WTC11 (cell line): ENCODE measurements at regions not wholly inside any gene's neighbourhood (a gene's known extent, or its start where the extent isn't known, plus 50 kb on each side); places are given as distances from the start of the nearest gene placed in this dataset.

Experiments used
- ATAC-seq: fragments of 200-7000 bp; cut with Tn5 transposase; 2 replicates; pipeline ENCODE4 v1.10.0; 2021; ENCODE audit warnings: mild to moderate bottlenecking, moderate library complexity
- CTCF ChIA-PET: fragments of 300-600 bp; sonication (Branson Sonifier 250); formaldehyde crosslinking; loops from one replicate; lab custom pipeline; 2021; ENCODE audit warnings: antibody characterized with exemption; lab: Charles Lee
- POLR2A ChIA-PET: fragments of 350-600 bp; sonication (Branson Sonifier 250); formaldehyde crosslinking; loops from one replicate; lab custom pipeline; 2021; ENCODE audit warnings: antibody characterized with exemption; lab: Charles Lee
- DNase-seq: peaks from one replicate; pipeline ENCODE4 v3.0.0; 2021; ENCODE audit warnings: low spot score
- H3K27ac Mint-ChIP-seq: 2 replicates; pipeline ENCODE4 v1.8.0; 2021; ENCODE audit warnings: mixed read lengths
- H3K27me3 Mint-ChIP-seq: 2 replicates; pipeline ENCODE4 v1.8.0; 2021; ENCODE audit warnings: low read depth, mild to moderate bottlenecking, moderate library complexity, mixed read lengths
- H3K36me3 Mint-ChIP-seq: 2 replicates; pipeline ENCODE4 v1.8.0; 2021; ENCODE audit warnings: mixed read lengths
- H3K4me1 Mint-ChIP-seq: 2 replicates; pipeline ENCODE4 v1.8.0; 2022; ENCODE audit warnings: mixed read lengths
- H3K4me3 Mint-ChIP-seq: 2 replicates; pipeline ENCODE4 v1.8.0; 2021; ENCODE audit warnings: mild to moderate bottlenecking, moderate library complexity, mixed read lengths
- H3K9me3 Mint-ChIP-seq: 2 replicates; pipeline ENCODE4 v1.8.0; 2021; ENCODE audit warnings: mixed read lengths
- ATF1 ChIP-seq: sonication (generic); formaldehyde crosslinking; IDR thresholded peaks from 2 replicates; pipeline ENCODE4 v1.8.1; 2023; ENCODE audit warnings: mild to moderate bottlenecking, moderate library complexity, missing genetic modification reagents
- CREM ChIP-seq: sonication (generic); formaldehyde crosslinking; IDR thresholded peaks from 2 replicates; pipeline ENCODE4 v1.8.1; 2022; ENCODE audit warnings: mild to moderate bottlenecking, missing genetic modification reagents, moderate library complexity
- ELF4 ChIP-seq: sonication (generic); formaldehyde crosslinking; IDR thresholded peaks from 2 replicates; pipeline ENCODE4 v1.8.1; 2022; ENCODE audit warnings: low read depth, mild to moderate bottlenecking, moderate library complexity, missing genetic modification reagents
- EMX1 ChIP-seq: fragments of 250-450 bp; sonication (Bioruptor Pico); IDR thresholded peaks from 2 replicates; pipeline ENCODE4 v1.8.0; 2021; ENCODE audit warnings: mild to moderate bottlenecking
- ETV6 ChIP-seq: sonication (generic); formaldehyde crosslinking; IDR thresholded peaks from 2 replicates; pipeline ENCODE4 v1.8.1; 2022; ENCODE audit warnings: mild to moderate bottlenecking, missing genetic modification reagents
- GABPB1 ChIP-seq: sonication (generic); formaldehyde crosslinking; IDR thresholded peaks from 2 replicates; pipeline ENCODE4 v1.8.1; 2023; ENCODE audit warnings: mild to moderate bottlenecking, missing genetic modification reagents
- GTF2I ChIP-seq: fragments of 250-450 bp; sonication (Bioruptor Pico); conservative IDR thresholded peaks from 2 replicates; pipeline ENCODE4 v1.4.0; 2021; ENCODE audit warnings: mild to moderate bottlenecking
- JAZF1 ChIP-seq: fragments of 250-450 bp; sonication (Bioruptor Pico); IDR thresholded peaks from 2 replicates; pipeline ENCODE4 v1.9.0; 2021; ENCODE audit warnings: moderate library complexity, mild to moderate bottlenecking, inconsistent platforms
- KAT7 ChIP-seq: sonication (generic); formaldehyde crosslinking; IDR thresholded peaks from 2 replicates; pipeline ENCODE4 v1.8.1; 2023; ENCODE audit warnings: missing genetic modification reagents, mild to moderate bottlenecking, borderline replicate concordance
- MYBL2 ChIP-seq: sonication (generic); formaldehyde crosslinking; IDR thresholded peaks from 2 replicates; pipeline ENCODE4 v1.8.1; 2023; ENCODE audit warnings: mild to moderate bottlenecking, moderate library complexity, missing genetic modification reagents
- NR1H2 ChIP-seq: sonication (generic); formaldehyde crosslinking; IDR thresholded peaks from 2 replicates; pipeline ENCODE4 v1.9.0; 2021; ENCODE audit warnings: mild to moderate bottlenecking, moderate library complexity, missing genetic modification reagents
- PRRX2 ChIP-seq: fragments of 250-450 bp; sonication (Bioruptor Pico); IDR thresholded peaks from 2 replicates; pipeline ENCODE4 v1.8.0; 2021; ENCODE audit warnings: mild to moderate bottlenecking
- RELA ChIP-seq: sonication (generic); formaldehyde crosslinking; IDR thresholded peaks from 2 replicates; pipeline ENCODE4 v1.8.1; 2022; ENCODE audit warnings: missing genetic modification reagents, mild to moderate bottlenecking, borderline replicate concordance
- SMAD4 ChIP-seq: sonication (generic); formaldehyde crosslinking; IDR thresholded peaks from 2 replicates; pipeline ENCODE4 v1.8.0; 2022; ENCODE audit warnings: mild to moderate bottlenecking, missing genetic modification reagents
- SP1 ChIP-seq: sonication (generic); formaldehyde crosslinking; conservative IDR thresholded peaks from 2 replicates; pipeline ENCODE4 v1.8.1; 2022; ENCODE audit warnings: missing genetic modification reagents
- TEAD1 ChIP-seq: sonication (generic); formaldehyde crosslinking; IDR thresholded peaks from 2 replicates; pipeline ENCODE4 v1.8.0; 2022; ENCODE audit warnings: mild to moderate bottlenecking, missing genetic modification reagents
- ZNF219 ChIP-seq: sonication (generic); formaldehyde crosslinking; IDR thresholded peaks from 2 replicates; pipeline ENCODE4 v1.8.0; 2023; ENCODE audit warnings: missing genetic modification reagents, mild to moderate bottlenecking, borderline replicate concordance
- ZNF263 ChIP-seq: sonication (generic); formaldehyde crosslinking; IDR thresholded peaks from 2 replicates; pipeline ENCODE4 v1.8.1; 2022; ENCODE audit warnings: low read depth, mild to moderate bottlenecking, moderate library complexity, missing genetic modification reagents
- ZNF671 ChIP-seq: fragments of 250-450 bp; sonication (Bioruptor Pico); IDR thresholded peaks from 2 replicates; pipeline ENCODE4 v1.8.0; 2021; ENCODE audit warnings: mild to moderate bottlenecking
- TF ChIP-seq, protein P1 (sequence below): fragments of 250-450 bp; sonication (Bioruptor Pico); IDR thresholded peaks from 2 replicates; pipeline ENCODE4 v1.9.0; 2021; ENCODE audit warnings: mild to moderate bottlenecking
- TF ChIP-seq, protein P2 (sequence below): sonication (generic); formaldehyde crosslinking; IDR thresholded peaks from 2 replicates; pipeline ENCODE4 v1.8.0; 2022; ENCODE audit warnings: mild to moderate bottlenecking, missing genetic modification reagents
- TF ChIP-seq, protein P3 (sequence below): sonication (generic); formaldehyde crosslinking; IDR thresholded peaks from 2 replicates; pipeline ENCODE4 v1.8.1; 2023; ENCODE audit warnings: mild to moderate bottlenecking, moderate library complexity, missing genetic modification reagents
- TF ChIP-seq, protein P4 (sequence below): fragments of 250-450 bp; sonication (Bioruptor Pico); IDR thresholded peaks from 2 replicates; pipeline ENCODE4 v1.9.0; 2021; ENCODE audit warnings: mild to moderate bottlenecking
- TF ChIP-seq, protein P5 (sequence below): sonication (generic); formaldehyde crosslinking; IDR thresholded peaks from 2 replicates; pipeline ENCODE4 v1.8.0; 2022; ENCODE audit warnings: mild to moderate bottlenecking, missing genetic modification reagents
- TF ChIP-seq, protein P6 (sequence below): fragments of 250-450 bp; sonication (Bioruptor Pico); IDR thresholded peaks from 2 replicates; pipeline ENCODE4 v1.9.0; 2021; ENCODE audit warnings: moderate library complexity, mild to moderate bottlenecking, inconsistent platforms, borderline replicate concordance
- TF ChIP-seq, protein P7 (sequence below): fragments of 200-600 bp; IDR thresholded peaks from 2 replicates; pipeline ENCODE4 v1.8.0; 2022; ENCODE audit warnings: antibody characterized with exemption

DNA sequence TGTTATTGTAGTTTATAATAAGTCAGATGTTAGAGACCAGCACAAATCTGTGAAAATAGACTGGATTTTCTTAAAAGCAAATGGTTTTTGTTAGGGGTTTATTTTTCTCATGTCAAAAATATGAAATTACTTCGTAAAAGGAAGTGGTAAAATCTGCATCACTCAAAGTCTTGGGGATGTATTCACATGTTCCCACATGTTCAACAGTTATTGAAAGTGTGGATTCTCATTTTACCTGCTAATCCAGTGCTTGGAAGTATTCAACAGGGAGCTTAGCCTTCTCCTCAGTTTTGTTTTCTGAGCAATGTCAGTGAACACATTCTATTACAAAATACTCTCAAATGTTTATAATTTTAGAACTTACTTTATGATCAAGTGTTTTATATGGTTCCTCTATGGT lies 352.0 kb downstream of the SOX2 start (continued):
- TF ChIP-seq, protein P1, sequence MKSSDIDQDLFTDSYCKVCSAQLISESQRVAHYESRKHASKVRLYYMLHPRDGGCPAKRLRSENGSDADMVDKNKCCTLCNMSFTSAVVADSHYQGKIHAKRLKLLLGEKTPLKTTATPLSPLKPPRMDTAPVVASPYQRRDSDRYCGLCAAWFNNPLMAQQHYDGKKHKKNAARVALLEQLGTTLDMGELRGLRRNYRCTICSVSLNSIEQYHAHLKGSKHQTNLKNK = no peak
- no peak for TF ChIP-seq ATF1 (CRISPR knock-in tag)

DNA sequence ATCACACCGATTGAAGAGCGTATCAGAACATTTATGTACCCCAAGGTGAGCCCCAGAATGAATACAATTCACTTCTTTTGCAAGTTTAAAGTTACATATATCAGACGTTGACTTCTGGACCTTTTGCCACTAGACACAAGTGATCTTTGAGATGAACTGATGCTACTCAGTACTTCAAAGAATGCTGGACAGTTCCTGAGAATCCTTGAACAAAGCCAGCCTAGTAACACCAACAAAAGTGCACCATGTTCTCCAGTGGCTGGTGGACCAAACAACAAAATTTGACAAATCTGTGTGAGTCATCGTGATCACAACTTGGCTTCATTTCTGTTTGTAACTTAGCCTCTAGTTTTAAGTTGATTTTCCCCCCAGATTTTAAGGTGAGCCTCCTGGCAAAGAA lies 355.7 kb downstream of the SOX2 start:
- H3K27me3 Mint-ChIP-seq = no peaks in the 10 kb centered on the region
- H3K4me3 Mint-ChIP-seq = no peak overlapping the region
- ChIA-PET CTCF (no interaction called here), POLR2A (no interaction called here)
- no peak for DNase-seq
- no peak overlapping the region for H3K27ac Mint-ChIP-seq
- no peak for ATAC-seq
- no peaks in the 10 kb centered on the region for H3K36me3 Mint-ChIP-seq
- H3K9me3 Mint-ChIP-seq = 0 out of 2 replicates have a peak, but pooled peaks cover 3% of the 10 kb centered on the region
- no peaks in the 10 kb centered on the region for H3K4me1 Mint-ChIP-seq
- no peak for TF ChIP-seq JAZF1 (CRISPR knock-in tag)
- no peak for TF ChIP-seq SP1 (CRISPR knock-in tag)
- TF ChIP-seq, protein P2, sequence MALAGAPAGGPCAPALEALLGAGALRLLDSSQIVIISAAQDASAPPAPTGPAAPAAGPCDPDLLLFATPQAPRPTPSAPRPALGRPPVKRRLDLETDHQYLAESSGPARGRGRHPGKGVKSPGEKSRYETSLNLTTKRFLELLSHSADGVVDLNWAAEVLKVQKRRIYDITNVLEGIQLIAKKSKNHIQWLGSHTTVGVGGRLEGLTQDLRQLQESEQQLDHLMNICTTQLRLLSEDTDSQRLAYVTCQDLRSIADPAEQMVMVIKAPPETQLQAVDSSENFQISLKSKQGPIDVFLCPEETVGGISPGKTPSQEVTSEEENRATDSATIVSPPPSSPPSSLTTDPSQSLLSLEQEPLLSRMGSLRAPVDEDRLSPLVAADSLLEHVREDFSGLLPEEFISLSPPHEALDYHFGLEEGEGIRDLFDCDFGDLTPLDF (CRISPR knock-in tag) = no peak
- TF ChIP-seq NR1H2 (CRISPR knock-in tag) = no peak
- no peak for TF ChIP-seq GABPB1
- TF ChIP-seq, protein P3, sequence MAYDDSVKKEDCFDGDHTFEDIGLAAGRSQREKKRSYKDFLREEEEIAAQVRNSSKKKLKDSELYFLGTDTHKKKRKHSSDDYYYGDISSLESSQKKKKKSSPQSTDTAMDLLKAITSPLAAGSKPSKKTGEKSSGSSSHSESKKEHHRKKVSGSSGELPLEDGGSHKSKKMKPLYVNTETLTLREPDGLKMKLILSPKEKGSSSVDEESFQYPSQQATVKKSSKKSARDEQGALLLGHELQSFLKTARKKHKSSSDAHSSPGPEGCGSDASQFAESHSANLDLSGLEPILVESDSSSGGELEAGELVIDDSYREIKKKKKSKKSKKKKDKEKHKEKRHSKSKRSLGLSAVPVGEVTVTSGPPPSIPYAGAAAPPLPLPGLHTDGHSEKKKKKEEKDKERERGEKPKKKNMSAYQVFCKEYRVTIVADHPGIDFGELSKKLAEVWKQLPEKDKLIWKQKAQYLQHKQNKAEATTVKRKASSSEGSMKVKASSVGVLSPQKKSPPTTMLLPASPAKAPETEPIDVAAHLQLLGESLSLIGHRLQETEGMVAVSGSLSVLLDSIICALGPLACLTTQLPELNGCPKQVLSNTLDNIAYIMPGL = no peak
- no peak for TF ChIP-seq MYBL2 (CRISPR knock-in tag)
- TF ChIP-seq KAT7 (CRISPR knock-in tag) = no peak
- TF ChIP-seq, protein P4, sequence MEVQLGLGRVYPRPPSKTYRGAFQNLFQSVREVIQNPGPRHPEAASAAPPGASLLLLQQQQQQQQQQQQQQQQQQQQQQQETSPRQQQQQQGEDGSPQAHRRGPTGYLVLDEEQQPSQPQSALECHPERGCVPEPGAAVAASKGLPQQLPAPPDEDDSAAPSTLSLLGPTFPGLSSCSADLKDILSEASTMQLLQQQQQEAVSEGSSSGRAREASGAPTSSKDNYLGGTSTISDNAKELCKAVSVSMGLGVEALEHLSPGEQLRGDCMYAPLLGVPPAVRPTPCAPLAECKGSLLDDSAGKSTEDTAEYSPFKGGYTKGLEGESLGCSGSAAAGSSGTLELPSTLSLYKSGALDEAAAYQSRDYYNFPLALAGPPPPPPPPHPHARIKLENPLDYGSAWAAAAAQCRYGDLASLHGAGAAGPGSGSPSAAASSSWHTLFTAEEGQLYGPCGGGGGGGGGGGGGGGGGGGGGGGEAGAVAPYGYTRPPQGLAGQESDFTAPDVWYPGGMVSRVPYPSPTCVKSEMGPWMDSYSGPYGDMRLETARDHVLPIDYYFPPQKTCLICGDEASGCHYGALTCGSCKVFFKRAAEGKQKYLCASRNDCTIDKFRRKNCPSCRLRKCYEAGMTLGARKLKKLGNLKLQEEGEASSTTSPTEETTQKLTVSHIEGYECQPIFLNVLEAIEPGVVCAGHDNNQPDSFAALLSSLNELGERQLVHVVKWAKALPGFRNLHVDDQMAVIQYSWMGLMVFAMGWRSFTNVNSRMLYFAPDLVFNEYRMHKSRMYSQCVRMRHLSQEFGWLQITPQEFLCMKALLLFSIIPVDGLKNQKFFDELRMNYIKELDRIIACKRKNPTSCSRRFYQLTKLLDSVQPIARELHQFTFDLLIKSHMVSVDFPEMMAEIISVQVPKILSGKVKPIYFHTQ = no peak
- no peak for TF ChIP-seq PRRX2
- TF ChIP-seq ETV6 = no peak
- no peak for TF ChIP-seq RELA (CRISPR knock-in tag)
- no peak for TF ChIP-seq TEAD1
- TF ChIP-seq, protein P5, sequence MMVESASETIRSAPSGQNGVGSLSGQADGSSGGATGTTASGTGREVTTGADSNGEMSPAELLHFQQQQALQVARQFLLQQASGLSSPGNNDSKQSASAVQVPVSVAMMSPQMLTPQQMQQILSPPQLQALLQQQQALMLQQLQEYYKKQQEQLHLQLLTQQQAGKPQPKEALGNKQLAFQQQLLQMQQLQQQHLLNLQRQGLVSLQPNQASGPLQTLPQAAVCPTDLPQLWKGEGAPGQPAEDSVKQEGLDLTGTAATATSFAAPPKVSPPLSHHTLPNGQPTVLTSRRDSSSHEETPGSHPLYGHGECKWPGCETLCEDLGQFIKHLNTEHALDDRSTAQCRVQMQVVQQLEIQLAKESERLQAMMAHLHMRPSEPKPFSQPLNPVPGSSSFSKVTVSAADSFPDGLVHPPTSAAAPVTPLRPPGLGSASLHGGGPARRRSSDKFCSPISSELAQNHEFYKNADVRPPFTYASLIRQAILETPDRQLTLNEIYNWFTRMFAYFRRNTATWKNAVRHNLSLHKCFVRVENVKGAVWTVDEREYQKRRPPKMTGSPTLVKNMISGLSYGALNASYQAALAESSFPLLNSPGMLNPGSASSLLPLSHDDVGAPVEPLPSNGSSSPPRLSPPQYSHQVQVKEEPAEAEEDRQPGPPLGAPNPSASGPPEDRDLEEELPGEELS = no peak
- TF ChIP-seq ZNF219 (CRISPR knock-in tag) = no peak
- no peak for TF ChIP-seq SMAD4

DNA sequence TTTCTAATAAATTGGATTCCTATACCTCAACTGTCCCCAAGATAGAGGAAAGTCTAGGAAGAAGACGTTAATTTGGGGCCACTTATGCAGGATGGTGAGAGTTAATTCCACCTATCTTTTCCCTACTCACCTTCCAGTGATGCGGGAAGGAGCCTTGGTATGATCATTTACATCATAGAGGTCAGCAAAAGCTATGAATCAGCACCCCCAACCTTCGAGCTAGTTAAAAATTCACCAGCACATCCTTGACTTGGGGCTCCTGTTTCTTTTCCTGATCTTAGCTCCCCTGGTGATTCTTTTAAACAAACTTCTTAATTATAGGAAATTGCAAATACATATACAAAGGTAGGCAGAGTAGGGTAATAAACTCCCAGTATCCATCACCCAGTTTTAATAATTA lies 366.6 kb downstream of the SOX2 start:
- no peaks in the 10 kb centered on the region for H3K9me3 Mint-ChIP-seq
- H3K4me3 Mint-ChIP-seq = no peak overlapping the region
- DNase-seq (no peak), ATAC-seq (no peak)
- no peak overlapping the region for H3K27ac Mint-ChIP-seq
- POLR2A ChIA-PET = no interaction called here
- H3K27me3 Mint-ChIP-seq = peaks cover 9% of the 10 kb centered on the region
- CTCF ChIA-PET = no interaction called here
- H3K4me1 Mint-ChIP-seq = peaks cover 63% of the 10 kb centered on the region
- no peaks in the 10 kb centered on the region for H3K36me3 Mint-ChIP-seq
- TF ChIP-seq GABPB1 (no peak), ELF4 (CRISPR knock-in tag) (no peak), ZNF671 (CRISPR knock-in tag) (no peak), CREM (CRISPR knock-in tag) (no peak), ZNF263 (CRISPR knock-in tag) (no peak), EMX1 (no peak), GTF2I (CRISPR knock-in tag) (no peak), MYBL2 (CRISPR knock-in tag) (no peak)
- TF ChIP-seq, protein P6, sequence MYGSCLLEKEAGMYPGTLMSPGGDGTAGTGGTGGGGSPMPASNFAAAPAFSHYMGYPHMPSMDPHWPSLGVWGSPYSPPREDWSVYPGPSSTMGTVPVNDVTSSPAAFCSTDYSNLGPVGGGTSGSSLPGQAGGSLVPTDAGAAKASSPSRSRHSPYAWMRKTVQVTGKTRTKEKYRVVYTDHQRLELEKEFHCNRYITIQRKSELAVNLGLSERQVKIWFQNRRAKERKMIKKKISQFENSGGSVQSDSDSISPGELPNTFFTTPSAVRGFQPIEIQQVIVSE (CRISPR knock-in tag) = no peak
- TF ChIP-seq, protein P7, sequence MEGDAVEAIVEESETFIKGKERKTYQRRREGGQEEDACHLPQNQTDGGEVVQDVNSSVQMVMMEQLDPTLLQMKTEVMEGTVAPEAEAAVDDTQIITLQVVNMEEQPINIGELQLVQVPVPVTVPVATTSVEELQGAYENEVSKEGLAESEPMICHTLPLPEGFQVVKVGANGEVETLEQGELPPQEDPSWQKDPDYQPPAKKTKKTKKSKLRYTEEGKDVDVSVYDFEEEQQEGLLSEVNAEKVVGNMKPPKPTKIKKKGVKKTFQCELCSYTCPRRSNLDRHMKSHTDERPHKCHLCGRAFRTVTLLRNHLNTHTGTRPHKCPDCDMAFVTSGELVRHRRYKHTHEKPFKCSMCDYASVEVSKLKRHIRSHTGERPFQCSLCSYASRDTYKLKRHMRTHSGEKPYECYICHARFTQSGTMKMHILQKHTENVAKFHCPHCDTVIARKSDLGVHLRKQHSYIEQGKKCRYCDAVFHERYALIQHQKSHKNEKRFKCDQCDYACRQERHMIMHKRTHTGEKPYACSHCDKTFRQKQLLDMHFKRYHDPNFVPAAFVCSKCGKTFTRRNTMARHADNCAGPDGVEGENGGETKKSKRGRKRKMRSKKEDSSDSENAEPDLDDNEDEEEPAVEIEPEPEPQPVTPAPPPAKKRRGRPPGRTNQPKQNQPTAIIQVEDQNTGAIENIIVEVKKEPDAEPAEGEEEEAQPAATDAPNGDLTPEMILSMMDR = no peak
